GM23248 (cell line): ENCODE measurements at regions not wholly inside any gene's neighbourhood (a gene's known extent, or its start where the extent isn't known, plus 50 kb on each side); places are given as distances from the start of the nearest gene placed in this dataset.

Experiments used
- DNase-seq: peaks from one replicate; pipeline ENCODE4 v3.0.0-alpha.2; 2015
- H2AFZ ChIP-seq: fragments of 200-600 bp; sonication (generic); 2 replicates; pipeline ENCODE4 v1.6.1; 2016; ENCODE audit warnings: antibody characterized with exemption
- H3F3A ChIP-seq: fragments of 200-600 bp; sonication (generic); 2 replicates; pipeline ENCODE4 v1.6.1; 2016; ENCODE audit warnings: mild to moderate bottlenecking, antibody characterized with exemption, mixed run types; ENCODE audit not compliant: insufficient read depth
- H3K27ac ChIP-seq: fragments of 200-600 bp; sonication (generic); 2 replicates; pipeline ENCODE4 v1.5.1; 2016; ENCODE audit warnings: mild to moderate bottlenecking
- H3K27me3 ChIP-seq: fragments of 200-600 bp; sonication (generic); replicated peaks from 2 replicates; pipeline ENCODE4 v1.6.1; 2016; ENCODE audit warnings: mild to moderate bottlenecking; ENCODE audit not compliant: insufficient read depth
- H3K36me3 ChIP-seq: fragments of 200-600 bp; sonication (generic); 2 replicates; pipeline ENCODE4 v1.6.1; 2016; ENCODE audit warnings: low read depth, mild to moderate bottlenecking
- H3K4me1 ChIP-seq: fragments of 200-600 bp; sonication (generic); 2 replicates; pipeline ENCODE4 v1.6.1; 2016; ENCODE audit warnings: mild to moderate bottlenecking; ENCODE audit not compliant: insufficient read depth
- H3K4me2 ChIP-seq: fragments of 200-600 bp; sonication (generic); one replicate; pipeline ENCODE4 v1.6.1; 2016; ENCODE audit warnings: mild to moderate bottlenecking; ENCODE audit not compliant: unreplicated experiment
- H3K4me3 ChIP-seq: fragments of 200-600 bp; sonication (generic); 2 replicates; pipeline ENCODE4 v1.5.1; 2016; ENCODE audit warnings: mild to moderate bottlenecking
- H3K79me2 ChIP-seq: fragments of 200-600 bp; sonication (generic); 2 replicates; pipeline ENCODE4 v1.6.1; 2016; ENCODE audit warnings: mild to moderate bottlenecking; ENCODE audit not compliant: insufficient read depth
- H3K9ac ChIP-seq: fragments of 200-600 bp; sonication (generic); 2 replicates; pipeline ENCODE4 v1.6.1; 2016; ENCODE audit warnings: mild to moderate bottlenecking
- H3K9me2 ChIP-seq: fragments of 200-600 bp; sonication (generic); 2 replicates; pipeline ENCODE4 v1.6.1; 2016; ENCODE audit warnings: mixed run types, mild to moderate bottlenecking, moderate library complexity; ENCODE audit not compliant: insufficient read depth
- H3K9me3 ChIP-seq: fragments of 200-600 bp; sonication (generic); one replicate; pipeline ENCODE4 v1.6.1; 2017; ENCODE audit warnings: low read depth
- H4K20me1 ChIP-seq: fragments of 200-600 bp; sonication (generic); 2 replicates; pipeline ENCODE4 v1.6.0; 2016; ENCODE audit not compliant: insufficient read depth
- EZH2 ChIP-seq: fragments of 200-600 bp; sonication (generic); IDR thresholded peaks from 2 replicates; pipeline ENCODE4 v1.6.1; 2018; ENCODE audit warnings: antibody characterized with exemption, mild to moderate bottlenecking; ENCODE audit not compliant: insufficient read depth, poor library complexity, severe bottlenecking
- EZH2phosphoT487 ChIP-seq: fragments of 200-600 bp; sonication (generic); IDR thresholded peaks from 2 replicates; pipeline ENCODE4 v1.6.1; 2018; ENCODE audit warnings: antibody characterized with exemption, moderate library complexity, mild to moderate bottlenecking, low read depth; ENCODE audit not compliant: insufficient read depth
- WGBS, 2 experiments: methylation state at CpG; one replicate each; pipeline ENCODE4 v1.1.6; 2015 to 2017; ENCODE audit warnings: low lambda C conversion rate in 2 of 2, low coverage in 1 of 2; ENCODE audit errors: missing lambda C conversion rate in 2 of 2; 5-methylcytosine and 5-hydroxymethylcytosine counted together
- in situ Hi-C: fragments of 300-500 bp; cut with MboI; formaldehyde crosslinking; loops from 2 replicates; pipeline ENCODE4 v1.15.0; 2020

GRCh38 chr1:29631361-29631760 lies 395.0 kb downstream of the PTPRU start:
- Histone ChIP-seq H3K27ac (no peak overlapping the region), H3K36me3 (no peaks in the 10 kb centered on the region), H3K9me2 (no peaks in the 10 kb centered on the region), H3K27me3 (no peaks in the 10 kb centered on the region; the same call in none of the 2 replicates), H2AFZ (no peak overlapping the region), H4K20me1 (no peaks in the 10 kb centered on the region), H3K79me2 (no peaks in the 10 kb centered on the region), H3K4me2 (no peak overlapping the region), H3K4me3 (no peak overlapping the region), H3F3A (no peaks in the 10 kb centered on the region), H3K9me3 (no peaks in the 10 kb centered on the region), H3K9ac (no peak overlapping the region), H3K4me1 (no peaks in the 10 kb centered on the region)
- in situ Hi-C loops: no loop called here
- 70 to 71% methylated on average over 5 of the region's 5 CpGs for WGBS, 2 experiments
- DNase-seq: peak; percentile 32
- no peak for TF ChIP-seq EZH2
- TF ChIP-seq EZH2phosphoT487: no peak

- no peaks in the 10 kb centered on the region for H3K9me3 ChIP-seq
- no peak overlapping the region for H3K4me3 ChIP-seq
- no peak overlapping the region for H2AFZ ChIP-seq
- H3K4me1 ChIP-seq: no peaks in the 10 kb centered on the region
- WGBS, 2 experiments: 100% methylated on average over 1 of the region's 1 CpG
- H3K27me3 ChIP-seq: no peaks in the 10 kb centered on the region; the same call in none of the 2 replicates
- H3K9me2 ChIP-seq: no peaks in the 10 kb centered on the region
- H3K4me2 ChIP-seq: no peak overlapping the region
- in situ Hi-C loops: no loop called here
- no peak for TF ChIP-seq EZH2
- TF ChIP-seq EZH2phosphoT487: no peak
- H3K79me2 ChIP-seq: no peaks in the 10 kb centered on the region
- no peak for DNase-seq
- no peak overlapping the region for H3K9ac ChIP-seq
- H3K27ac ChIP-seq: no peak overlapping the region
- H3F3A ChIP-seq: no peaks in the 10 kb centered on the region
- no peaks in the 10 kb centered on the region for H4K20me1 ChIP-seq
- H3K36me3 ChIP-seq: no peaks in the 10 kb centered on the region
These were observed 394.4 kb downstream of the PTPRU start for GRCh38 chr1:29630756-29631155.

- H3K9me3 ChIP-seq: no peaks in the 10 kb centered on the region
- 73 to 74% methylated on average over 8 of the region's 8 CpGs for WGBS, 2 experiments
These were observed 393.6 kb downstream of the PTPRU start for GRCh38 chr1:29629814-29630516.

GRCh38 chr1:29629401-29629800 lies 393.1 kb downstream of the PTPRU start:
- no peak for TF ChIP-seq EZH2
- no peak for TF ChIP-seq EZH2phosphoT487
- no peaks in the 10 kb centered on the region for H3K36me3 ChIP-seq
- no peak overlapping the region for H3K4me3 ChIP-seq
- H3K9ac ChIP-seq: no peak overlapping the region
- no peaks in the 10 kb centered on the region for H3K9me2 ChIP-seq
- no peak overlapping the region for H3K4me2 ChIP-seq
- no peak for DNase-seq
- no peaks in the 10 kb centered on the region for H3K4me1 ChIP-seq
- in situ Hi-C loops: no loop called here
- H2AFZ ChIP-seq: no peak overlapping the region
- no peaks in the 10 kb centered on the region; the same call in none of the 2 replicates for H3K27me3 ChIP-seq
- WGBS, 2 experiments: 49 to 50% methylated on average over 4 of the region's 4 CpGs
- no peak overlapping the region for H3K27ac ChIP-seq
- no peaks in the 10 kb centered on the region for H3F3A ChIP-seq
- H4K20me1 ChIP-seq: no peaks in the 10 kb centered on the region
- no peaks in the 10 kb centered on the region for H3K79me2 ChIP-seq
- no peaks in the 10 kb centered on the region for H3K9me3 ChIP-seq

More at GRCh38 chr1:29629814-29630516, 393.6 kb downstream of the PTPRU start:
- TF ChIP-seq EZH2 (no peak), EZH2phosphoT487 (no peak)
- Histone ChIP-seq H3K27me3 (no peaks in the 10 kb centered on the region; the same call in none of the 2 replicates), H3K9me2 (no peaks in the 10 kb centered on the region), H3K4me1 (no peaks in the 10 kb centered on the region), H3K27ac (no peak overlapping the region), H2AFZ (no peak overlapping the region), H3K79me2 (no peaks in the 10 kb centered on the region), H3K4me3 (no peak overlapping the region), H3K36me3 (no peaks in the 10 kb centered on the region), H3K4me2 (no peak overlapping the region), H3K9ac (no peak overlapping the region), H4K20me1 (no peaks in the 10 kb centered on the region), H3F3A (no peaks in the 10 kb centered on the region)
- no peak for DNase-seq
- in situ Hi-C loops: no loop called here
